Astrocyte (in vitro differentiated cells and primary cell): ENCODE measurements at regions not wholly inside any gene's neighbourhood (a gene's known extent, or its start where the extent isn't known, plus 50 kb on each side); places are given as distances from the start of the nearest gene placed in this dataset.

Experiments
- DNase-seq: peaks from one replicate; pipeline ENCODE4 v3.0.0-alpha.2; 2010; ENCODE audit warnings: low read depth
- FAIRE-seq: peaks from 2 replicates; lab custom pipeline; 2011; peaks lifted over from hg19 to GRCh38; lab: Jason Lieb, UNC
- H2AFZ ChIP-seq: 2 replicates; pipeline ENCODE4 v1.6.0; 2012; ENCODE audit warnings: low read depth, low read length, inconsistent platforms
- H3K27ac ChIP-seq: 2 replicates; pipeline ENCODE4 v1.5.1; 2011; ENCODE audit warnings: low read depth, low read length, inconsistent platforms
- H3K27me3 ChIP-seq: 2 replicates; pipeline ENCODE4 v1.6.0; 2011; ENCODE audit warnings: low read length, inconsistent platforms; ENCODE audit not compliant: insufficient read depth
- H3K36me3 ChIP-seq: 2 replicates; pipeline ENCODE4 v1.5.1; 2011; ENCODE audit warnings: low read length, inconsistent platforms; ENCODE audit not compliant: insufficient read depth
- H3K4me1 ChIP-seq: 2 replicates; pipeline ENCODE4 v1.5.1; 2011; ENCODE audit warnings: low read length, inconsistent platforms; ENCODE audit not compliant: insufficient read depth
- H3K4me2 ChIP-seq: 2 replicates; pipeline ENCODE4 v1.6.0; 2012; ENCODE audit warnings: low read length, inconsistent platforms
- H3K4me3 ChIP-seq: 2 replicates; pipeline ENCODE4 v1.5.1; 2011; ENCODE audit warnings: low read depth, mild to moderate bottlenecking, low read length, inconsistent platforms; ENCODE audit not compliant: insufficient read depth
- H3K79me2 ChIP-seq: 2 replicates; pipeline ENCODE4 v1.6.0; 2012; ENCODE audit warnings: mild to moderate bottlenecking, low read length, inconsistent platforms; ENCODE audit not compliant: insufficient read depth
- H3K9ac ChIP-seq: 2 replicates; pipeline ENCODE4 v1.6.0; 2012; ENCODE audit warnings: mild to moderate bottlenecking, low read length, inconsistent platforms
- H3K9me3 ChIP-seq: 2 replicates; pipeline ENCODE4 v1.5.1; 2012; ENCODE audit warnings: low read depth, mild to moderate bottlenecking, low read length, inconsistent platforms; ENCODE audit not compliant: insufficient read depth
- H4K20me1 ChIP-seq: 2 replicates; pipeline ENCODE4 v1.6.0; 2012; ENCODE audit warnings: low read length, inconsistent platforms; ENCODE audit not compliant: insufficient read depth
- H3K27ac Mint-ChIP-seq: one replicate; pipeline ENCODE4 v1.8.0; 2021; ENCODE audit warnings: mild to moderate bottlenecking, mixed read lengths; ENCODE audit not compliant: unreplicated experiment
- H3K27me3 Mint-ChIP-seq: one replicate; pipeline ENCODE4 v1.8.0; 2021; ENCODE audit warnings: low read depth, mixed read lengths; ENCODE audit not compliant: unreplicated experiment
- H3K36me3 Mint-ChIP-seq: one replicate; pipeline ENCODE4 v1.8.0; 2021; ENCODE audit warnings: low read depth, mixed read lengths; ENCODE audit not compliant: unreplicated experiment
- H3K4me1 Mint-ChIP-seq: one replicate; pipeline ENCODE4 v1.8.0; 2021; ENCODE audit warnings: low read depth, mixed read lengths; ENCODE audit not compliant: unreplicated experiment
- H3K4me3 Mint-ChIP-seq: one replicate; pipeline ENCODE4 v1.8.0; 2021; ENCODE audit warnings: mild to moderate bottlenecking, moderate library complexity, mixed read lengths; ENCODE audit not compliant: unreplicated experiment
- H3K9me3 Mint-ChIP-seq: one replicate; pipeline ENCODE4 v1.8.0; 2021; ENCODE audit warnings: mild to moderate bottlenecking, mixed read lengths; ENCODE audit not compliant: unreplicated experiment
- EZH2 ChIP-seq: IDR thresholded peaks from 2 replicates; pipeline ENCODE4 v1.6.1; 2012; ENCODE audit warnings: mild to moderate bottlenecking, low read length, inconsistent platforms; ENCODE audit not compliant: insufficient read depth
- TF ChIP-seq, protein P1 (sequence below): IDR thresholded peaks from 2 replicates; pipeline ENCODE4 v1.5.1; 2011; ENCODE audit warnings: low read depth, mild to moderate bottlenecking, inconsistent platforms, low read length, moderate library complexity; ENCODE audit not compliant: insufficient read depth

DNA sequence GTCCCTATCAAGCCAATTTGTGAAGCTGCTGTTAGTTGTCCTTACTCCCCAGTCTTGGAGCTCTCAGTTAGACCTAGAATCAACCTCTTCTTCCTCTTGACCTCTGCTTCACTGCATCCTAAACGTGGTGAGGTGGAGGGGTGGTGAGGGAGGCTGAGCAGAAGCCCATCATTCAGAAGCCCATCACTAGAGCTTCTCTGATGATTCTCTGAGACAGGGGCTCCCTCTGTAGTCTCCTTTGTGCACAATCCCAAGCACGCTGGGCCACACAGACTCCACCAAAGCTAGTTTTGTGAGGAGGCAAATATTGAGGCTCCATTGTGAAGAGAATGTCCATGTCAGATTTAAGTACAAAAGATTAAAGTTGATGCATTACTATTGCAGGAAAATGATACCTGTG, 163.8 kb upstream of the PRSS1 start:
- TF ChIP-seq, protein P1, sequence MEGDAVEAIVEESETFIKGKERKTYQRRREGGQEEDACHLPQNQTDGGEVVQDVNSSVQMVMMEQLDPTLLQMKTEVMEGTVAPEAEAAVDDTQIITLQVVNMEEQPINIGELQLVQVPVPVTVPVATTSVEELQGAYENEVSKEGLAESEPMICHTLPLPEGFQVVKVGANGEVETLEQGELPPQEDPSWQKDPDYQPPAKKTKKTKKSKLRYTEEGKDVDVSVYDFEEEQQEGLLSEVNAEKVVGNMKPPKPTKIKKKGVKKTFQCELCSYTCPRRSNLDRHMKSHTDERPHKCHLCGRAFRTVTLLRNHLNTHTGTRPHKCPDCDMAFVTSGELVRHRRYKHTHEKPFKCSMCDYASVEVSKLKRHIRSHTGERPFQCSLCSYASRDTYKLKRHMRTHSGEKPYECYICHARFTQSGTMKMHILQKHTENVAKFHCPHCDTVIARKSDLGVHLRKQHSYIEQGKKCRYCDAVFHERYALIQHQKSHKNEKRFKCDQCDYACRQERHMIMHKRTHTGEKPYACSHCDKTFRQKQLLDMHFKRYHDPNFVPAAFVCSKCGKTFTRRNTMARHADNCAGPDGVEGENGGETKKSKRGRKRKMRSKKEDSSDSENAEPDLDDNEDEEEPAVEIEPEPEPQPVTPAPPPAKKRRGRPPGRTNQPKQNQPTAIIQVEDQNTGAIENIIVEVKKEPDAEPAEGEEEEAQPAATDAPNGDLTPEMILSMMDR = peak; percentile 2
- TF ChIP-seq EZH2 = no peak
- no peaks in the 10 kb centered on the region for H3K36me3 Mint-ChIP-seq
- no peaks in the 10 kb centered on the region for H3K27me3 ChIP-seq
- no peak overlapping the region for H3K27ac Mint-ChIP-seq
- H3K4me3 ChIP-seq = no peak overlapping the region
- DNase-seq = no peak
- no peaks in the 10 kb centered on the region for H3K79me2 ChIP-seq
- no peaks in the 10 kb centered on the region for H3K9me3 ChIP-seq
- H3K4me1 ChIP-seq = peaks cover 14% of the 10 kb centered on the region
- no peak overlapping the region for H2AFZ ChIP-seq
- no peaks in the 10 kb centered on the region for H3K9me3 Mint-ChIP-seq
- H3K27ac ChIP-seq = no peak overlapping the region
- H3K36me3 ChIP-seq = no peaks in the 10 kb centered on the region
- no peak overlapping the region for H3K4me3 Mint-ChIP-seq
- no peak for FAIRE-seq
- no peaks in the 10 kb centered on the region for H4K20me1 ChIP-seq
- no peak overlapping the region for H3K4me2 ChIP-seq
- no peaks in the 10 kb centered on the region for H3K27me3 Mint-ChIP-seq
- H3K9ac ChIP-seq = no peak overlapping the region
- peaks cover 21% of the 10 kb centered on the region for H3K4me1 Mint-ChIP-seq

DNA sequence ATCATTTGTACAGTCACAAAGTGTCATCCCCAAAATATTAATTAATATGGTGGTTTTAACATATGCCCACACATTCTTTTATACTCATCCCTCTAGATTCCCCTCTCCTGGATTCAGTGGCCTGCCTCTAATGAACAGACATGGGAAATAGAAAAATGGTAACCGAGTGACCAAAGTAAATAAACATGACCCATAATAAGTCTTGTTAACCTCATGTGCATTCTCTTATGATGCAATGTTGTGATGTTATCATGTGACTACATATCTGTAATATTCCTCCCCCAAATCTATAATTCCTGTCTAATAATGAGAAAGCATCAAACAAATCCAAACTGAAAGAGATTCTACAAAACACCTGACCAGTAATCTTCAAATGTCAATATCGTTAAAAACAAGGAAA, 164.5 kb upstream of the PRSS1 start:
- peaks cover 14% of the 10 kb centered on the region for H3K4me1 ChIP-seq
- Mint-ChIP-seq H3K27ac (peak overlapping the region; percentile 4), H3K36me3 (no peaks in the 10 kb centered on the region), H3K4me1 (peaks cover 23% of the 10 kb centered on the region), H3K4me3 (no peak overlapping the region), H3K27me3 (no peaks in the 10 kb centered on the region), H3K9me3 (no peaks in the 10 kb centered on the region)
- no peak for DNase-seq
- no peak overlapping the region for H3K9ac ChIP-seq
- H3K4me3 ChIP-seq = no peak overlapping the region
- no peak overlapping the region for H3K4me2 ChIP-seq
- H3K27me3 ChIP-seq = no peaks in the 10 kb centered on the region
- no peaks in the 10 kb centered on the region for H3K36me3 ChIP-seq
- no peak overlapping the region for H2AFZ ChIP-seq
- H3K27ac ChIP-seq = no peak overlapping the region
- FAIRE-seq = no peak
- TF ChIP-seq, protein P1 = no peak
- TF ChIP-seq EZH2 = no peak
- H3K9me3 ChIP-seq = no peaks in the 10 kb centered on the region
- no peaks in the 10 kb centered on the region for H3K79me2 ChIP-seq
- H4K20me1 ChIP-seq = no peaks in the 10 kb centered on the region

DNA sequence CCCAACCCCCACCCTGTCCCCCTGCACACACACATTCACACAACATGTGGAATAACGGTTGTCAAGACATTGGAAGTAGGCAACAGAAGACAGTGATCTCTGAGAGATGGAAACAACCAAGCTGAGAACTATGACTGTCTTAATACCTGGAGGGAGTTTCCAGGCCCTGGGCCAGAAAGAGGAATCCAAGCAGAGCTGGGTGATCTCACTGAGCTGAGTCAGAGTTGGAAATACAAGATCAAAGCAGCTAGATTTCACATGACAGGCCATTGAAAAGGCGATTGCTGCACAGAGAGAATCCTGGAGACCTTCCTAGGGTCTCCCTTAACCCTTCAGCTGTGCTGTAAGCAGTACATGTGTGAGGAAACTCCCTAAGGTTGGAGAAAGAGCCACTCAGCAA, 165.8 kb upstream of the PRSS1 start:
- Mint-ChIP-seq H3K4me3 (no peak overlapping the region), H3K36me3 (no peaks in the 10 kb centered on the region), H3K27ac (peak overlapping the region; percentile 98), H3K9me3 (no peaks in the 10 kb centered on the region), H3K27me3 (no peaks in the 10 kb centered on the region), H3K4me1 (peaks cover 26% of the 10 kb centered on the region)
- TF ChIP-seq EZH2 = no peak
- TF ChIP-seq, protein P1 = no peak
- H3K4me3 ChIP-seq = no peak overlapping the region
- H3K36me3 ChIP-seq = no peaks in the 10 kb centered on the region
- H3K4me2 ChIP-seq = peak overlapping the region; percentile 43
- H3K4me1 ChIP-seq = peaks cover 14% of the 10 kb centered on the region
- H3K27ac ChIP-seq = peak overlapping the region; percentile 49
- DNase-seq = peak; percentile 81
- no peak overlapping the region for H3K9ac ChIP-seq
- H2AFZ ChIP-seq = no peak overlapping the region
- H3K9me3 ChIP-seq = no peaks in the 10 kb centered on the region
- H3K27me3 ChIP-seq = no peaks in the 10 kb centered on the region
- no peaks in the 10 kb centered on the region for H3K79me2 ChIP-seq
- no peaks in the 10 kb centered on the region for H4K20me1 ChIP-seq
- no peak for FAIRE-seq
